HepG2 (cell line): ENCODE measurements at regions not wholly inside any gene's neighbourhood (a gene's known extent, or its start where the extent isn't known, plus 50 kb on each side); places are given as distances from the start of the nearest gene placed in this dataset.

ENCODE experiments used
- ATAC-seq: fragments of 200-7000 bp; cut with Tn5 transposase; 3 replicates; pipeline ENCODE4 v1.9.1; 2020; ENCODE audit warnings: mild to moderate bottlenecking, moderate library complexity
- BruUV-seq: library from RNA; stranded (reverse); fragments of 400-500 nt; replicated peaks from 2 replicates; lab custom pipeline; 2021; lab: Mats Ljungman, UMichigan
- CTCF ChIA-PET: fragments of 300-600 bp; formaldehyde crosslinking; extraction: SDS; loops from one replicate; lab custom pipeline; 2021; ENCODE audit warnings: low total read pairs, inconsistent platforms, low intra/inter-chr PET ratio; lab: Yijun Ruan, JAX
- POLR2A ChIA-PET: fragments of 350-600 bp; sonication (Branson Sonifier 250); formaldehyde crosslinking; loops from one replicate; lab custom pipeline; 2020; ENCODE audit warnings: antibody characterized with exemption, inconsistent platforms; lab: Yijun Ruan, JAX
- DNase-seq: peaks from one replicate; pipeline ENCODE4 v3.0.0-alpha.2; 2015; ENCODE audit warnings: low spot score
- FAIRE-seq: peaks from 3 replicates; lab custom pipeline; 2011; peaks lifted over from hg19 to GRCh38; lab: Jason Lieb, UNC
- H2AFZ ChIP-seq: one replicate; pipeline ENCODE4 v1.6.1; 2011; ENCODE audit warnings: low read length, inconsistent platforms
- H3K27ac ChIP-seq: fragments of 300-600 bp; 3 replicates; pipeline ENCODE4 v1.8.0; 2011; ENCODE audit warnings: mixed run types, mild to moderate bottlenecking, mixed read lengths, low read length, inconsistent platforms; ENCODE audit not compliant: insufficient read depth; ENCODE audit errors: extremely low read length
- H3K27me3 ChIP-seq, 2 experiments: fragments of 200-600 bp in 1 of 2; 2 replicates in 1 of 2; 3 replicates in 1 of 2; pipeline versions ENCODE4 v1.6.0 to v1.8.0; 2011; ENCODE audit warnings: low read length in 2 of 2, mild to moderate bottlenecking in 2 of 2, moderate library complexity in 2 of 2, inconsistent platforms in 1 of 2; ENCODE audit not compliant: insufficient read depth in 2 of 2, control insufficient read depth in 1 of 2
- H3K36me3 ChIP-seq, 2 experiments: fragments of 200-600 bp in 1 of 2; replicated peaks in 1 of 2; 2 replicates in 1 of 2; 3 replicates in 1 of 2; pipeline versions ENCODE4 v1.5.1 to v1.8.0; 2011; ENCODE audit warnings: low read length in 2 of 2, inconsistent platforms in 1 of 2; ENCODE audit not compliant: insufficient read depth in 2 of 2, control insufficient read depth in 1 of 2
- H3K4me1 ChIP-seq: 2 replicates; pipeline ENCODE4 v1.5.1; 2012; ENCODE audit warnings: low read length, inconsistent platforms; ENCODE audit not compliant: insufficient read depth
- H3K4me2 ChIP-seq: 2 replicates; pipeline ENCODE4 v1.6.0; 2011; ENCODE audit warnings: low read depth, low read length, inconsistent platforms
- H3K4me3 ChIP-seq, 3 experiments: fragments of 200-600 bp in 1 of 3; sonication (generic), shearing (Covaris generic) in 1 of 3; replicated peaks in 1 of 3; 2 replicates each; pipeline ENCODE4 v1.5.1; 2011 to 2016; ENCODE audit warnings: low read length in 3 of 3, inconsistent platforms in 2 of 3, low read depth in 2 of 3, mild to moderate bottlenecking in 2 of 3, control low read depth in 1 of 3, mixed read lengths in 1 of 3; ENCODE audit not compliant: insufficient read depth in 1 of 3
- H3K79me2 ChIP-seq: one replicate; pipeline ENCODE4 v1.6.1; 2011; ENCODE audit warnings: low read length, inconsistent platforms; ENCODE audit not compliant: insufficient read depth
- H3K9ac ChIP-seq: 2 replicates; pipeline ENCODE4 v1.6.0; 2011; ENCODE audit warnings: mild to moderate bottlenecking, low read depth, low read length, inconsistent platforms; ENCODE audit not compliant: insufficient read depth
- H3K9me3 ChIP-seq: 2 replicates; pipeline ENCODE4 v1.5.1; 2012; ENCODE audit warnings: mild to moderate bottlenecking, low read length
- H4K20me1 ChIP-seq: 2 replicates; pipeline ENCODE4 v1.6.0; 2011; ENCODE audit warnings: inconsistent platforms, mild to moderate bottlenecking, low read length, moderate library complexity; ENCODE audit not compliant: insufficient read depth
- CBX1 ChIP-seq: IDR thresholded peaks from one replicate; pipeline ENCODE4 v1.6.1; 2016; ENCODE audit warnings: antibody characterized with exemption, low read depth
- CENPT ChIP-seq: sonication (generic); formaldehyde crosslinking; IDR thresholded peaks from 2 replicates; pipeline ENCODE4 v1.8.0; 2022; ENCODE audit warnings: low read depth, mild to moderate bottlenecking, moderate library complexity, missing genetic modification reagents
- FOXJ3 ChIP-seq: sonication (generic); formaldehyde crosslinking; IDR thresholded peaks from 2 replicates; pipeline ENCODE4 v1.4.0; 2020; ENCODE audit warnings: missing genetic modification reagents, mild to moderate bottlenecking, borderline replicate concordance
- FOXM1 ChIP-seq: sonication (generic); formaldehyde crosslinking; IDR thresholded peaks from 2 replicates; pipeline ENCODE4 v1.5.0; 2020; ENCODE audit warnings: missing genetic modification reagents
- SAFB2 ChIP-seq: sonication (generic); formaldehyde crosslinking; IDR thresholded peaks from 2 replicates; pipeline ENCODE4 v1.5.1; 2020; ENCODE audit warnings: missing genetic modification reagents, low read depth, mild to moderate bottlenecking, borderline replicate concordance
- SIN3B ChIP-seq: fragments of 150-350 bp; IDR thresholded peaks from 2 replicates; pipeline ENCODE4 v1.6.1; 2014; ENCODE audit warnings: low read length
- U2AF2 ChIP-seq: fragments of 200-400 bp; formaldehyde crosslinking; IDR thresholded peaks from 2 replicates; pipeline ENCODE4 v1.6.1; 2017; ENCODE audit warnings: low read depth, mild to moderate bottlenecking, low read length
- YEATS4 ChIP-seq: sonication (generic); formaldehyde crosslinking; IDR thresholded peaks from 2 replicates; pipeline ENCODE4 v1.4.0; 2020; ENCODE audit warnings: missing genetic modification reagents, borderline replicate concordance
- ZBTB46 ChIP-seq: sonication (generic); formaldehyde crosslinking; IDR thresholded peaks from 2 replicates; pipeline ENCODE4 v1.4.0; 2020; ENCODE audit warnings: mild to moderate bottlenecking, missing genetic modification reagents, borderline replicate concordance
- ZNF143 ChIP-seq: sonication (generic); formaldehyde crosslinking; IDR thresholded peaks from 2 replicates; pipeline ENCODE4 v1.4.0; 2020; ENCODE audit warnings: missing genetic modification reagents
- ZNF343 ChIP-seq: sonication (generic); formaldehyde crosslinking; IDR thresholded peaks from 2 replicates; pipeline ENCODE4 v1.4.0; 2020; ENCODE audit warnings: mild to moderate bottlenecking, missing genetic modification reagents
- WGBS: methylation state at CpG from one replicate; pipeline ENCODE4 v1.1.6; 2017; ENCODE audit warnings: low lambda C conversion rate; 5-methylcytosine and 5-hydroxymethylcytosine counted together
- in situ Hi-C: cut with HindIII; loops from 2 replicates; pipeline ENCODE4 v1.10.0; 2017; ENCODE audit warnings: low pct_unique_long_range_greater_than_20kb; ENCODE audit not compliant: extremely low pct_ligation_motif_present
- intact Hi-C: fragments of 100-400 bp; cut with micrococcal nuclease; formaldehyde crosslinking; loops from one replicate; pipeline ENCODE4 v1.10.0; 2022; ENCODE audit not compliant: unreplicated experiment
- TF ChIP-seq, protein P1 (sequence below): sonication (generic); formaldehyde crosslinking; IDR thresholded peaks from 2 replicates; pipeline ENCODE4 v1.4.0; 2020; ENCODE audit warnings: low read depth, mild to moderate bottlenecking, missing genetic modification reagents
- TF ChIP-seq, protein P2 (sequence below): sonication (generic); formaldehyde crosslinking; IDR thresholded peaks from 2 replicates; pipeline ENCODE4 v1.4.0; 2020; ENCODE audit warnings: missing genetic modification reagents, borderline replicate concordance

- no TSS peak for BruUV-seq
- Histone ChIP-seq H3K36me3 (no peaks in the 10 kb centered on the region), H3K4me2 (no peak overlapping the region), H3K27ac (no peak overlapping the region), H3K9ac (no peak overlapping the region), H3K4me3 (no peak overlapping the region), H3K27me3 (0 out of 5 replicates have a peak, but pooled peaks cover 0 to 2% of the 10 kb centered on the region in 2 experiments), H3K79me2 (no peaks in the 10 kb centered on the region), H2AFZ (no peak overlapping the region), H3K4me1 (no peaks in the 10 kb centered on the region), H3K9me3 (no peaks in the 10 kb centered on the region), H4K20me1 (no peaks in the 10 kb centered on the region)
- FAIRE-seq = no peak
- TF ChIP-seq, protein P1, sequence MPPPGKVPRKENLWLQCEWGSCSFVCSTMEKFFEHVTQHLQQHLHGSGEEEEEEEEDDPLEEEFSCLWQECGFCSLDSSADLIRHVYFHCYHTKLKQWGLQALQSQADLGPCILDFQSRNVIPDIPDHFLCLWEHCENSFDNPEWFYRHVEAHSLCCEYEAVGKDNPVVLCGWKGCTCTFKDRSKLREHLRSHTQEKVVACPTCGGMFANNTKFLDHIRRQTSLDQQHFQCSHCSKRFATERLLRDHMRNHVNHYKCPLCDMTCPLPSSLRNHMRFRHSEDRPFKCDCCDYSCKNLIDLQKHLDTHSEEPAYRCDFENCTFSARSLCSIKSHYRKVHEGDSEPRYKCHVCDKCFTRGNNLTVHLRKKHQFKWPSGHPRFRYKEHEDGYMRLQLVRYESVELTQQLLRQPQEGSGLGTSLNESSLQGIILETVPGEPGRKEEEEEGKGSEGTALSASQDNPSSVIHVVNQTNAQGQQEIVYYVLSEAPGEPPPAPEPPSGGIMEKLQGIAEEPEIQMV (CRISPR knock-in tag) = no peak
- no peak for TF ChIP-seq SIN3B
- no peak for TF ChIP-seq ZNF343 (CRISPR knock-in tag)
- no peak for TF ChIP-seq FOXJ3 (CRISPR knock-in tag)
- TF ChIP-seq U2AF2 = no peak
- TF ChIP-seq SAFB2 (CRISPR knock-in tag) = no peak
- in situ Hi-C loops (no loop called here), intact Hi-C loops (no loop called here)
- ChIA-PET CTCF (no interaction called here), POLR2A (no interaction called here)
- no peak for DNase-seq
- ATAC-seq = no peak
- WGBS = 26% methylated on average over 1 of the region's 1 CpG
These were observed 125.9 kb upstream of the PPARGC1A start for GRCh38 chr4:24015782-24016181.

DNA sequence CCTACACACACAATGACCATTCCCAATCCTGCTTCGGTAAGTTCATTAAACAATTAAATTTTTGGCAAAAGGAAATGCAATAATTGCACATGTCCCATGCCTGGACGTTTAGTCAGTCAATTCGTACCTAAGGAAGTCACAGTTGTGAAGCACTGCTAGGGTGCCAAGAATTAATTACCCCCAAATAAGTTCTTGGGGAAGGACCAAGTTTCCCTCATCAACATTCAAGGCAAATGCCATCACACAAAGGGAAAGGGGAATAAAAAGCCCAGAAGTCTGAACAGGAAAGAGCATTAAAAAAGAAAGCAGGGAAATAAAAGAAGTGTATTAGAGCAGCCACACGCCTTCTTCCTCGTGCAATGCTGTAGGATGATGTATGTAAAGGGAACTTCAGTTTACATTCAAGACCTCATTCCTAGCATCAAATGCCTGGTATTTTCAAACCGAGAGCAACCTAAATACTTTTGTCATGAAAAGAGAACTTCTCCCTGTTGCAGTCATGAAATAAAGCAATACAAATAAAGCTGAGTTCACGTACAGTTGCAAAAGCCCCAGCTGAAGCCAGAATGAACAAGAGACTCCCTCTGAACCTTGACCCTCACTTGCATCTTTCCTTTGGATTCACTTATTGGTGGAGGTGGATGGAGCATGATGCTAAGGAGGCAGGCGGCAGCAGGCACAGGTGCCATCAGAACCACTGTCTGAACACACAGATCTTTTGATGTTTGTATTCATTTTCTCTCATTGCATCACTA is 124.0 kb upstream of the PPARGC1A start:
- Histone ChIP-seq H3K27ac (no peak overlapping the region), H3K4me3 (no peak overlapping the region), H3K27me3 (no peaks in the 10 kb centered on the region), H3K4me2 (no peak overlapping the region), H2AFZ (no peak overlapping the region), H3K9me3 (no peaks in the 10 kb centered on the region), H3K4me1 (no peaks in the 10 kb centered on the region), H3K36me3 (no peaks in the 10 kb centered on the region), H4K20me1 (no peaks in the 10 kb centered on the region), H3K9ac (no peak overlapping the region), H3K79me2 (no peaks in the 10 kb centered on the region)
- ChIA-PET CTCF (no interaction called here), POLR2A (no interaction called here)
- no TSS peak for BruUV-seq
- ATAC-seq = no peak
- DNase-seq = no peak
- FAIRE-seq = no peak
- 29% methylated on average over 8 of the region's 8 CpGs for WGBS
- in situ Hi-C loops (no loop called here), intact Hi-C loops (no loop called here)
- TF ChIP-seq CBX1 (no peak), FOXM1 (no peak), CENPT (CRISPR knock-in tag) (no peak), ZBTB46 (no peak), YEATS4 (CRISPR knock-in tag) (no peak), ZNF143 (CRISPR knock-in tag) (no peak)
- TF ChIP-seq, protein P2, sequence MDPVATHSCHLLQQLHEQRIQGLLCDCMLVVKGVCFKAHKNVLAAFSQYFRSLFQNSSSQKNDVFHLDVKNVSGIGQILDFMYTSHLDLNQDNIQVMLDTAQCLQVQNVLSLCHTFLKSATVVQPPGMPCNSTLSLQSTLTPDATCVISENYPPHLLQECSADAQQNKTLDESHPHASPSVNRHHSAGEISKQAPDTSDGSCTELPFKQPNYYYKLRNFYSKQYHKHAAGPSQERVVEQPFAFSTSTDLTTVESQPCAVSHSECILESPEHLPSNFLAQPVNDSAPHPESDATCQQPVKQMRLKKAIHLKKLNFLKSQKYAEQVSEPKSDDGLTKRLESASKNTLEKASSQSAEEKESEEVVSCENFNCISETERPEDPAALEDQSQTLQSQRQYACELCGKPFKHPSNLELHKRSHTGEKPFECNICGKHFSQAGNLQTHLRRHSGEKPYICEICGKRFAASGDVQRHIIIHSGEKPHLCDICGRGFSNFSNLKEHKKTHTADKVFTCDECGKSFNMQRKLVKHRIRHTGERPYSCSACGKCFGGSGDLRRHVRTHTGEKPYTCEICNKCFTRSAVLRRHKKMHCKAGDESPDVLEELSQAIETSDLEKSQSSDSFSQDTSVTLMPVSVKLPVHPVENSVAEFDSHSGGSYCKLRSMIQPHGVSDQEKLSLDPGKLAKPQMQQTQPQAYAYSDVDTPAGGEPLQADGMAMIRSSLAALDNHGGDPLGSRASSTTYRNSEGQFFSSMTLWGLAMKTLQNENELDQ (CRISPR knock-in tag) = no peak
